DND-41 (cell line): ENCODE measurements at regions not wholly inside any gene's neighbourhood (a gene's known extent, or its start where the extent isn't known, plus 50 kb on each side); places are given as distances from the start of the nearest gene placed in this dataset.

Source experiments
- ATAC-seq: fragments of 200-7000 bp; cut with Tn5 transposase; 3 replicates; pipeline ENCODE4 v1.9.1; 2021; ENCODE audit warnings: low read depth; ENCODE audit not compliant: insufficient read depth
- DNase-seq: peaks from one replicate; pipeline ENCODE4 v3.0.0-alpha.2; 2020
- H2AFZ ChIP-seq: 2 replicates; pipeline ENCODE4 v1.6.0; 2012; ENCODE audit warnings: low read depth, low read length
- H3K27ac ChIP-seq: 2 replicates; pipeline ENCODE4 v1.5.1; 2012; ENCODE audit warnings: low read length, inconsistent platforms
- H3K27me3 ChIP-seq: fragments of 200-600 bp; sonication (generic); 2 replicates; pipeline ENCODE4 v1.6.0; 2012; ENCODE audit warnings: low read length, mild to moderate bottlenecking, inconsistent platforms; ENCODE audit not compliant: insufficient read depth, poor library complexity
- H3K36me3 ChIP-seq: 2 replicates; pipeline ENCODE4 v1.5.1; 2012; ENCODE audit warnings: low read length, inconsistent platforms; ENCODE audit not compliant: insufficient read depth
- H3K4me1 ChIP-seq: 2 replicates; pipeline ENCODE4 v1.5.1; 2012; ENCODE audit warnings: mild to moderate bottlenecking, low read length; ENCODE audit not compliant: insufficient read depth
- H3K4me2 ChIP-seq: 2 replicates; pipeline ENCODE4 v1.6.0; 2012; ENCODE audit warnings: mild to moderate bottlenecking, moderate library complexity, low read length, inconsistent platforms; ENCODE audit not compliant: insufficient read depth
- H3K4me3 ChIP-seq, 2 experiments: fragments of 200-600 bp in 1 of 2; shearing (Covaris generic) in 1 of 2; 2 replicates each; pipeline ENCODE4 v1.5.1; 2012 to 2016; ENCODE audit warnings: inconsistent platforms in 2 of 2, low read length in 2 of 2, mild to moderate bottlenecking in 2 of 2, low read depth in 1 of 2, moderate library complexity in 1 of 2
- H3K79me2 ChIP-seq: 2 replicates; pipeline ENCODE4 v1.6.0; 2012; ENCODE audit warnings: low read length, inconsistent platforms; ENCODE audit not compliant: insufficient read depth
- H3K9ac ChIP-seq: 2 replicates; pipeline ENCODE4 v1.6.0; 2012; ENCODE audit warnings: low read depth, mild to moderate bottlenecking, inconsistent platforms, low read length, moderate library complexity
- H3K9me3 ChIP-seq: 2 replicates; pipeline ENCODE4 v1.5.1; 2012; ENCODE audit warnings: low read length, moderate library complexity, mild to moderate bottlenecking, inconsistent platforms; ENCODE audit not compliant: insufficient read depth, severe bottlenecking
- H4K20me1 ChIP-seq: 2 replicates; pipeline ENCODE4 v1.6.0; 2012; ENCODE audit warnings: low read length; ENCODE audit not compliant: insufficient read depth
- EZH2 ChIP-seq: IDR thresholded peaks from 3 replicates; pipeline ENCODE4 v1.6.1; 2012; ENCODE audit warnings: borderline replicate concordance, low read depth, mild to moderate bottlenecking, moderate library complexity, low read length, inconsistent platforms; ENCODE audit not compliant: severe bottlenecking
- TF ChIP-seq, protein P1 (sequence below): IDR thresholded peaks from 2 replicates; pipeline ENCODE4 v1.5.1; 2012; ENCODE audit warnings: borderline replicate concordance, low read length, moderate library complexity, mild to moderate bottlenecking; ENCODE audit not compliant: poor library complexity, severe bottlenecking; ENCODE audit errors: extremely low read depth

DNA sequence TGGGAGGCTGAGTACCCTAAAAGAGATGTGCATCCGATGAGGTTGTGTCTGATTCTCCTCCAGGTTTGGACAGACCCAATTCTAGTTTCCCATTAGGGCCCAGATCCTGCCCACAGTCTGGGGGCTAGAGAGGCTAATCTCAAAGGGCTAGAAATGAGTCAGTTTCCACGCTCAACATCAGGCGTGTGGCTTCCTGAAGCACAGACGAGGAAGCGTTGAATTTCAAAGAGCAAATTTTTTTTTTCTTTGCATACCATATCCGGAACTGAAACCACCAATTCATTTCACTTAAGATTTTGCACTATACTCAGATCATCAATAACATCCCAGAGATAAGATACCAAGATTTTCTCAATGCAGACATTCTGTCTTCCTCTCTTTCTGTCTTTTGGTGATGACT lies 173.8 kb upstream of the BCL6 start:
- Histone ChIP-seq H3K9me3 (no peaks in the 10 kb centered on the region), H3K27me3 (no peaks in the 10 kb centered on the region), H2AFZ (peak overlapping the region; percentile 61), H3K27ac (peak overlapping the region; percentile 93), H3K36me3 (no peaks in the 10 kb centered on the region), H3K79me2 (no peaks in the 10 kb centered on the region), H3K4me2 (peak overlapping the region; percentile 60), H3K9ac (peak overlapping the region; percentile 46), H3K4me3 (peak overlapping the region in 1 of 2 experiments; percentile 38; a peak in 2 of 4 replicates), H4K20me1 (no peaks in the 10 kb centered on the region), H3K4me1 (peaks cover 41% of the 10 kb centered on the region)
- no peak for TF ChIP-seq EZH2
- TF ChIP-seq, protein P1, sequence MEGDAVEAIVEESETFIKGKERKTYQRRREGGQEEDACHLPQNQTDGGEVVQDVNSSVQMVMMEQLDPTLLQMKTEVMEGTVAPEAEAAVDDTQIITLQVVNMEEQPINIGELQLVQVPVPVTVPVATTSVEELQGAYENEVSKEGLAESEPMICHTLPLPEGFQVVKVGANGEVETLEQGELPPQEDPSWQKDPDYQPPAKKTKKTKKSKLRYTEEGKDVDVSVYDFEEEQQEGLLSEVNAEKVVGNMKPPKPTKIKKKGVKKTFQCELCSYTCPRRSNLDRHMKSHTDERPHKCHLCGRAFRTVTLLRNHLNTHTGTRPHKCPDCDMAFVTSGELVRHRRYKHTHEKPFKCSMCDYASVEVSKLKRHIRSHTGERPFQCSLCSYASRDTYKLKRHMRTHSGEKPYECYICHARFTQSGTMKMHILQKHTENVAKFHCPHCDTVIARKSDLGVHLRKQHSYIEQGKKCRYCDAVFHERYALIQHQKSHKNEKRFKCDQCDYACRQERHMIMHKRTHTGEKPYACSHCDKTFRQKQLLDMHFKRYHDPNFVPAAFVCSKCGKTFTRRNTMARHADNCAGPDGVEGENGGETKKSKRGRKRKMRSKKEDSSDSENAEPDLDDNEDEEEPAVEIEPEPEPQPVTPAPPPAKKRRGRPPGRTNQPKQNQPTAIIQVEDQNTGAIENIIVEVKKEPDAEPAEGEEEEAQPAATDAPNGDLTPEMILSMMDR, result no peak
- peak; percentile 81 for DNase-seq
- peak; percentile 95 for ATAC-seq

DNA sequence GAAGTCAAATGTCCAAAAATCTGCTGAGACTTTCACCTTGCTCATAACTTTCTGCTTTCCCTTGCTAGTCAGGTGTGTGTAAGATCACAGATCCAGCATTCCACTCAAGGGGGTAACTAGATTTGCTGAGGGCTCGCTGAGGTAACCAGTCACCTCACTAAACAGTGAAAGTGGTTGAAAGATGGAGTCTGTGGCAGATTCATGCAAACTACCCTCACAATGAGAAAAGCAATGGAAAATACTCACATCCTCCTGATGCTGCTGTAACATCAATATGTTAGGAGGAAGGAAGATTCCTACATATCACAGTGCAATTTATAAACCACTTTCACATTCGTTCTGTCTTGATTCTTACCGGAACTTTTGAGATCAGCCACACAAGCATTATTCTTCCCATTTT lies 174.3 kb upstream of the BCL6 start:
- Histone ChIP-seq H3K36me3 (no peaks in the 10 kb centered on the region), H3K4me1 (peaks cover 41% of the 10 kb centered on the region), H3K27ac (peak overlapping the region; percentile 93), H3K27me3 (no peaks in the 10 kb centered on the region), H3K4me2 (peak overlapping the region; percentile 60), H2AFZ (peak overlapping the region; percentile 54), H3K9ac (peak overlapping the region; percentile 46), H4K20me1 (no peaks in the 10 kb centered on the region), H3K9me3 (peaks cover 2% of the 10 kb centered on the region), H3K79me2 (no peaks in the 10 kb centered on the region), H3K4me3 (peak overlapping the region in 1 of 2 experiments; percentile 25; a peak in 2 of 4 replicates)
- ATAC-seq (peak; percentile 51), DNase-seq (peak; percentile 32)
- TF ChIP-seq EZH2, result no peak

DNA sequence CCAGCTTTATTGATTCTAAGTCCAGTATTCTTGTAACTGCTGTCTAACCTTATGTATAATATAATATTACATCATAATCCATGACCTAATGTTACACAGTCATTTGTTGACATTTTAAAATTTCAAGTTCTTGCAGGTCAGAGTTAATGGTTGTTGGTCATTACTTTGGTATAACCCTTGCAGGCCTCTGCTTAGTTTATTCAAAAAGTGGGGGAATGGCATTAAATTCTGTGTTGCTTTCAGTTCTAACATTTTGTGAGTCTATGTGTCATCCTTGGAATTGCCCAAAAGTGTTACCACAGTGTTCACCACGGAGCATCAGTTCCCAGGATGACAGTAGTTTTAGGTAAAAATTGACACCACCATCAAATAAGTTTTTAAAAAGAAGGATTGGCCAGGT lies 174.8 kb upstream of the BCL6 start:
- Histone ChIP-seq H3K27me3 (no peaks in the 10 kb centered on the region), H3K9ac (no peak overlapping the region), H4K20me1 (no peaks in the 10 kb centered on the region), H3K4me1 (peaks cover 41% of the 10 kb centered on the region), H3K9me3 (peaks cover 7% of the 10 kb centered on the region), H3K27ac (peak overlapping the region; percentile 93), H3K79me2 (no peaks in the 10 kb centered on the region), H3K4me3 (no peak overlapping the region), H3K36me3 (no peaks in the 10 kb centered on the region), H2AFZ (no peak overlapping the region), H3K4me2 (no peak overlapping the region)
- ATAC-seq (no peak), DNase-seq (no peak)
- no peak for TF ChIP-seq EZH2
- TF ChIP-seq, protein P1, result no peak

DNA sequence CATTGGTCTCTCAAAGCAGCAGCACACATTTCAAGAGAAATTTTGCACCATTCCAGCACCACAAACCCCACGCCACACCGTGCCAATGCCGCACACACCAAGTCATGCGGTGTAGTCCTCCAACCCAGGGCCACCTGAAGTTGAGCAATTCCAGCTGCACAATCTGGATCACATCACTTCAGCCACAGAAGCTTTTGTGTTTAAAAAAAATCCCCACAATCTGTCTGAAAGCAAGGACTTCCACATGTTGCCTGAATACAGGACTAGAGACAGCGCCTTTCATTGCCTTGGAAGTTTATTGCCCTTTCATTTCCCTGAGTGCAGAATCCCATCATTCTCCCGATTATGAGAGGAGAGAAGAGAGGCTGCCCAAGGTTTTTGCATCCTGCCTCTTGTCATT lies 175.6 kb upstream of the BCL6 start:
- TF ChIP-seq, protein P1, result no peak
- no peak for TF ChIP-seq EZH2
- H3K4me1 ChIP-seq, result peaks cover 41% of the 10 kb centered on the region
- no peak for DNase-seq
- no peak overlapping the region for H3K27ac ChIP-seq
- H3K79me2 ChIP-seq, result no peaks in the 10 kb centered on the region
- no peak overlapping the region for H3K4me3 ChIP-seq
- no peaks in the 10 kb centered on the region for H4K20me1 ChIP-seq
- no peak overlapping the region for H3K4me2 ChIP-seq
- ATAC-seq, result no peak
- no peaks in the 10 kb centered on the region for H3K27me3 ChIP-seq
- H3K9me3 ChIP-seq, result peaks cover 9% of the 10 kb centered on the region
- H3K9ac ChIP-seq, result no peak overlapping the region
- no peak overlapping the region for H2AFZ ChIP-seq
- no peaks in the 10 kb centered on the region for H3K36me3 ChIP-seq
